Endodermal cell (in vitro differentiated cells): ENCODE measurements at regions not wholly inside any gene's neighbourhood (a gene's known extent, or its start where the extent isn't known, plus 50 kb on each side); places are given as distances from the start of the nearest gene placed in this dataset.

Experiments used
- DNase-seq: peaks from one replicate; pipeline ENCODE4 v3.0.0-alpha.2; 2017
- H3K27ac ChIP-seq: 2 replicates; pipeline ENCODE4 v1.5.1; 2013; ENCODE audit warnings: mild to moderate bottlenecking, low read depth, low read length, moderate library complexity
- H3K27me3 ChIP-seq: 2 replicates; pipeline ENCODE4 v1.6.1; 2013; ENCODE audit warnings: mild to moderate bottlenecking, low read length, moderate library complexity; ENCODE audit not compliant: insufficient read depth, control insufficient read depth, poor library complexity, severe bottlenecking
- H3K36me3 ChIP-seq: 2 replicates; pipeline ENCODE4 v1.7.0; 2013; ENCODE audit warnings: mild to moderate bottlenecking, low read length, moderate library complexity; ENCODE audit not compliant: control insufficient read depth, insufficient read depth
- H3K4me1 ChIP-seq: one replicate; pipeline ENCODE4 v1.7.0; 2013; ENCODE audit warnings: low read length; ENCODE audit not compliant: control insufficient read depth, insufficient read depth
- H3K4me3 ChIP-seq: 2 replicates; pipeline ENCODE4 v1.5.1; 2013; ENCODE audit warnings: mild to moderate bottlenecking, low read length, moderate library complexity
- H3K9ac ChIP-seq: 2 replicates; pipeline ENCODE4 v1.6.1; 2013; ENCODE audit warnings: mild to moderate bottlenecking, low read length, moderate library complexity; ENCODE audit not compliant: poor library complexity, severe bottlenecking; ENCODE audit errors: extremely low read depth
- H3K9me3 ChIP-seq: 2 replicates; pipeline ENCODE4 v1.6.1; 2013; ENCODE audit warnings: mild to moderate bottlenecking, low read length, moderate library complexity; ENCODE audit not compliant: control insufficient read depth
- H3K27ac Mint-ChIP-seq: 2 replicates; pipeline ENCODE4 v1.8.0; 2020; ENCODE audit warnings: mixed read lengths
- H3K27me3 Mint-ChIP-seq: 2 replicates; pipeline ENCODE4 v1.8.0; 2021; ENCODE audit warnings: mild to moderate bottlenecking, mixed read lengths; ENCODE audit not compliant: insufficient read depth
- H3K36me3 Mint-ChIP-seq: 2 replicates; pipeline ENCODE4 v1.8.0; 2020; ENCODE audit warnings: low read depth, mixed read lengths
- H3K4me1 Mint-ChIP-seq: 2 replicates; pipeline ENCODE4 v1.8.0; 2020; ENCODE audit warnings: mixed read lengths
- H3K4me3 Mint-ChIP-seq: 2 replicates; pipeline ENCODE4 v1.8.0; 2020; ENCODE audit warnings: mild to moderate bottlenecking, moderate library complexity, mixed read lengths
- H3K9me3 Mint-ChIP-seq: 2 replicates; pipeline ENCODE4 v1.8.0; 2020; ENCODE audit warnings: mild to moderate bottlenecking, mixed read lengths
- WGBS, 2 experiments: methylation state at CpG; one replicate each; pipeline versions ENCODE4 v1.1.5 to v1.1.7; 2013; ENCODE audit warnings: missing lambda C conversion rate in 2 of 2, mixed read lengths in 1 of 2; ENCODE audit not compliant: insufficient coverage in 1 of 2, insufficient read length in 1 of 2; 5-methylcytosine and 5-hydroxymethylcytosine counted together
- TF ChIP-seq, protein P1 (sequence below): fragments of 200-600 bp; sonication (generic); conservative IDR thresholded peaks from 2 replicates; pipeline ENCODE4 v1.5.0; 2021; ENCODE audit warnings: antibody characterized with exemption, mild to moderate bottlenecking

DNA sequence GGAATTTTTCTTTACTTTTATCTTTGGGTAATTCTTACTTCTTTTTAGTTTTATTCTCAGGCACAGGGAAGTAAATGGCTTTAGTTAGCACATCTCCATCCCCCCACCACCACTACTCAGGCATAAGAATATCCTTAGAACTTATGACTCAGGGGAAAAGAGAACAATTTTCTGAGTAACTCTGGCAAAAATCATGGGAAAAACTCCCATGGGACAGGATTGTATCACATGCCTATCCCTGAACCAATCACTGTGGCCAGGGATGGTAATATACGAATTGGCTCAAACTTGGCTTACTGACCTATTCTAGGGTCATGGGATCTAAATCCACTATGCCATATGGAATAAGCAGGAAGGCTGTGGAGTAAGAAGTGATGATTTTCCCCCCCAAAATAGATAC, 339.1 kb downstream of the BTBD3 start:
- Histone ChIP-seq H3K9me3 (no peaks in the 10 kb centered on the region), H3K4me3 (no peak overlapping the region), H3K9ac (no peak overlapping the region), H3K36me3 (no peaks in the 10 kb centered on the region), H3K27ac (no peak overlapping the region), H3K4me1 (no peaks in the 10 kb centered on the region), H3K27me3 (no peaks in the 10 kb centered on the region)
- H3K36me3 Mint-ChIP-seq: no peaks in the 10 kb centered on the region
- H3K4me1 Mint-ChIP-seq: peaks cover 9% of the 10 kb centered on the region
- H3K4me3 Mint-ChIP-seq: no peak overlapping the region
- WGBS, 2 experiments: 83 to 85% methylated on average over 1 of the region's 1 CpG
- TF ChIP-seq, protein P1, sequence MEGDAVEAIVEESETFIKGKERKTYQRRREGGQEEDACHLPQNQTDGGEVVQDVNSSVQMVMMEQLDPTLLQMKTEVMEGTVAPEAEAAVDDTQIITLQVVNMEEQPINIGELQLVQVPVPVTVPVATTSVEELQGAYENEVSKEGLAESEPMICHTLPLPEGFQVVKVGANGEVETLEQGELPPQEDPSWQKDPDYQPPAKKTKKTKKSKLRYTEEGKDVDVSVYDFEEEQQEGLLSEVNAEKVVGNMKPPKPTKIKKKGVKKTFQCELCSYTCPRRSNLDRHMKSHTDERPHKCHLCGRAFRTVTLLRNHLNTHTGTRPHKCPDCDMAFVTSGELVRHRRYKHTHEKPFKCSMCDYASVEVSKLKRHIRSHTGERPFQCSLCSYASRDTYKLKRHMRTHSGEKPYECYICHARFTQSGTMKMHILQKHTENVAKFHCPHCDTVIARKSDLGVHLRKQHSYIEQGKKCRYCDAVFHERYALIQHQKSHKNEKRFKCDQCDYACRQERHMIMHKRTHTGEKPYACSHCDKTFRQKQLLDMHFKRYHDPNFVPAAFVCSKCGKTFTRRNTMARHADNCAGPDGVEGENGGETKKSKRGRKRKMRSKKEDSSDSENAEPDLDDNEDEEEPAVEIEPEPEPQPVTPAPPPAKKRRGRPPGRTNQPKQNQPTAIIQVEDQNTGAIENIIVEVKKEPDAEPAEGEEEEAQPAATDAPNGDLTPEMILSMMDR: no peak
- no peaks in the 10 kb centered on the region for H3K27me3 Mint-ChIP-seq
- H3K27ac Mint-ChIP-seq: no peak overlapping the region
- no peak for DNase-seq
- H3K9me3 Mint-ChIP-seq: no peaks in the 10 kb centered on the region

DNA sequence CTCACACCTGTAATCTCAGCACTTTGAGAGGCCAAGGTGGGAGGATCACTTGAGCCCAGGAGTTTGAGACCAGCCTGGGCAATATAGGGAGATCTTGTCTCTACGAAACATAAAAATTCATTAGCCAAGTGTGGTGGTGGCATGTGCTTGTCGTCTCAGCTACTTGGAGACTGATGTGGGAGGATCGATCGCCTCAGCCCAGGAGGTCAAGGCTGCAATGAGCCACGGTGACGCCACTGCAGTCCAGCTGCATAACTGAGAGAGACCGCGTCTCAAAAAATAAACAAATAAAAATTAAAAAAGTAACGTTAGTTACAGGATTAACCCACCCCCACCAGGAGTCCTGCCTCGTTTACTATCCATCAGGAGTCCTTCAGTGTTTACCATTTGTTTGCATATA, 345.1 kb downstream of the BTBD3 start:
- no peaks in the 10 kb centered on the region for H3K36me3 ChIP-seq
- no peaks in the 10 kb centered on the region for H3K36me3 Mint-ChIP-seq
- no peak for DNase-seq
- no peak overlapping the region for H3K4me3 ChIP-seq
- no peaks in the 10 kb centered on the region for H3K4me1 ChIP-seq
- H3K4me1 Mint-ChIP-seq: no peaks in the 10 kb centered on the region
- H3K27me3 ChIP-seq: no peaks in the 10 kb centered on the region
- no peaks in the 10 kb centered on the region for H3K9me3 ChIP-seq
- no peak overlapping the region for H3K27ac Mint-ChIP-seq
- no peak overlapping the region for H3K4me3 Mint-ChIP-seq
- TF ChIP-seq, protein P1: no peak
- no peak overlapping the region for H3K27ac ChIP-seq
- no peaks in the 10 kb centered on the region for H3K27me3 Mint-ChIP-seq
- H3K9ac ChIP-seq: no peak overlapping the region
- no peaks in the 10 kb centered on the region for H3K9me3 Mint-ChIP-seq
- 89 to 95% methylated on average over 3 to 10 of the region's 10 CpGs for WGBS, 2 experiments

DNA sequence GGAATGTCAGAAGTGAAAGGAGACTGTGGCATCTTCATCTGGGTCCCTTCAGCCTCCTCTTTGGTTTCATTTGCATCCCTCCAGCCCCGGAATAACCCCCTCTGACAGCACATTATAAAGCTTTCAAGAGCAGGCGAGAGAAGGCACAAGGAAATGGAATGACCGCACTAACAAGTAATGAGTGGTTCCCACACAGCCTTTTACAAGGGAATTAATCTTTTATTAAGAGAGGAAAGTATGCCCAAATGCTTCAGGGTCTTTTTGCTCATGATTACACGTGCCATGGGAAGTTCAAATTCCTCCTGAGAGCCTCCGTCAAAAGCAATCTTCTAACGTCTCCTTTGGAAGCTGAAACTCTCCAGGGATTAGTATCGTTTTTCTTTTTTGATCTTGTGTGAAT, 347.0 kb downstream of the BTBD3 start:
- DNase-seq: no peak
- no peak overlapping the region for H3K27ac ChIP-seq
- no peaks in the 10 kb centered on the region for H3K9me3 Mint-ChIP-seq
- no peak overlapping the region for H3K27ac Mint-ChIP-seq
- H3K9me3 ChIP-seq: no peaks in the 10 kb centered on the region
- H3K4me3 ChIP-seq: no peak overlapping the region
- H3K36me3 Mint-ChIP-seq: no peaks in the 10 kb centered on the region
- no peaks in the 10 kb centered on the region for H3K36me3 ChIP-seq
- no peaks in the 10 kb centered on the region for H3K27me3 ChIP-seq
- no peak overlapping the region for H3K9ac ChIP-seq
- H3K4me3 Mint-ChIP-seq: no peak overlapping the region
- TF ChIP-seq, protein P1: no peak
- H3K27me3 Mint-ChIP-seq: no peaks in the 10 kb centered on the region
- no peaks in the 10 kb centered on the region for H3K4me1 ChIP-seq
- WGBS, 2 experiments: 91 to 98% methylated on average over 4 to 7 of the region's 7 CpGs
- no peaks in the 10 kb centered on the region for H3K4me1 Mint-ChIP-seq
